Left cardiac atrium (tissue), 4 donors: ENCODE measurements at regions not wholly inside any gene's neighbourhood (a gene's known extent, or its start where the extent isn't known, plus 50 kb on each side); places are given as distances from the start of the nearest gene placed in this dataset.
"Not testable (repeated sequence)": the region's sequence is repeated elsewhere in the genome, so short reads cannot be mapped to it uniquely, and the experiment has no call there.

Experiments
- ATAC-seq, 2 donors: fragments of 200-7000 bp; cut with Tn5 transposase; one replicate each; pipeline ENCODE4 v1.9.1; 2020; ENCODE audit warnings: mild to moderate bottlenecking in 2 of 2, moderate library complexity in 2 of 2
- DNase-seq: peaks from one replicate; pipeline ENCODE4 v3.0.0-alpha.2; 2020
- intact Hi-C, 2 donors: fragments of 100-400 bp; cut with DNase I; formaldehyde crosslinking; loops; one replicate each; pipeline versions ENCODE4 v1.14.1 to v1.15.1; 2022 to 2023
- donor health status: DM: no; HTN: yes; CAD: no.
- donor health status: DM: no; HTN: yes; CAD: no; lungs with severe emphysema.
- donor health status: DM: yes; HTN: yes; CAD: no.
- donor health status: Dilated cardiomyopathy.

DNA sequence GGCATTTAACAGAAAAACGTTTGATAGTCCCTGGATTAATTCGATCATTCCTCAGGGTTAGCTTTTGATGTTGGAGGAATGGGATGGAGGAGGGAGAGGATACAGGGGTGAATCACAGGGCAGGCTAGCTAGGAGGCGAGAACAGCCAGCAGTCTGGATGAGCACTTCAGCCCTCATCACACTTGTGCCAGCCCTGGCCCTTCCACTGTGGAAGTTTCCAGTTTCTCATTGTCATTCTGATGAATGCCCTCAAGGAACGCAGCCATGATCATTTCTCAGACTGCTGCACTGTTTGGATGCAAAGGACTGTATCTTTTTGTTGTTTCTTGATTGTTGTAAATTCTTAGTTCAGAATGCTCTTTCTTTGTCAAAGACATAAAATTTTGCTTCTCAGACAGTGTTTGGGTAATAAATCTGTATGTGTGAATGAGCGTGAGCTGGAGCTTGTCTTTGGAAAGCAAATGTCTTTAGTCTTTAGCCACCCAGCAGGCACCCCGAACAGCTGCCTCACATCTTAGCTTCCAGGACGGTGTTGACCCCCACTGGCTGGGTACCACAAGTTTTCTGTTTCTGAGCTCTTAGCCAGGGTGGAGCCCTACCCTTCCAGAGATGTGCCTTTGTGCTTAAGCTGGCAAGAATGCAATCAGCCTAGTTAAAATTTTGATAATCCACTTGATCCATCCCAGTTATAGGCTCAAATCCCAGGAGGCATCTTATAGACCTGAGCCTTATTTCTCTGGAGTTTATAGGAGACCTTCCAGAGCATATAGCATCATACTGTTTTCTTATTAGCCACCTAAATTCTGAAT is 121.1 kb downstream of the PDCD6IP start:
- no peak for DNase-seq
- intact Hi-C loops: loop anchor here in 1 of 2 donors (10.0 kb wide), 1 partner anchor 765 kb away; no protein-coding TSS in a partner anchor
- no peak for ATAC-seq

DNA sequence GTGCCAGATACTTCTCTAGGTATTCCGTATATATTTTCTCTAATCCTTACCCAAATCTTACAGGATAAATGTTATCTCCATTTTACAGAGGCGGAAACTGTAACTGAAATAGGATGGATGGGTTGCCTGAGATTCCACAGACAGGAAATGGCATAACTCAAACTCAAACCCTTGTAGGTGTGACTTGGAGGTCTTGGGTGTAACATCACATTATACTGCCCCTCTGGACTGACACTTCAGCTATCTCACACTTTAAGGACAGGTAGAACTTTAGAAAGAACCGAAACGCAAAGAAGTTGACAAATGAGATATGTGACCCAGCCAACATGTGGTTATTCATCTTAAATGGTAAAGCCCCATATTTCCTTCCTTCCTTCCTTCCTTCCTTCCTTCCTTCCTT is 122.1 kb downstream of the PDCD6IP start:
- DNase-seq (no peak), ATAC-seq (no peak)
- intact Hi-C loops: no loop called here

- intact Hi-C loops: no loop called here
- no peak for ATAC-seq
- DNase-seq: no peak
Observed at GRCh38 chr3:33921608-33922007, 123.2 kb downstream of the PDCD6IP start.

- ATAC-seq (no peak), DNase-seq (no peak)
- intact Hi-C loops: no loop called here
Observed at GRCh38 chr3:33926998-33927605, 128.7 kb downstream of the PDCD6IP start.

- no peak for ATAC-seq
- no peak for DNase-seq
- intact Hi-C loops: no loop called here
Observed at GRCh38 chr3:33929813-33930212, 131.4 kb downstream of the PDCD6IP start.

DNA sequence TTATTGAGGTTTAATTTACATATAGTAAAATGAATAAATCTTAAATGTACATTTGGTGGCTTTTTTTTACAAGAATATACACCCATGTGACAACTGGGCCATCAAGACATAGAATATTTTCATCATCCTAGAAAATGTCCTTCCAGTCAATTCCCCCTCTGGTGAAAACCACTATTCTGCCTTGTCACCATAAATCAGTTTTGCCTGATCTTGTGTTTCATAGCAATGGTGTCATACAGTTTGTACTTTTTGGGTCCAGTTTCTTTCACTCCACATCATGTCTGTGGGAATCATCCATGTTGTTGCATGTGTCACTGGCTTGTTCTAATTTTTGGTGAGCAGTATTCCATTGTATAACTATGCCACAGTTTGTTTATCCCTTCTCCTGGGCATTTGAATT is 133.1 kb downstream of the PDCD6IP start:
- ATAC-seq (no peak), DNase-seq (no peak)
- intact Hi-C loops: no loop called here

DNA sequence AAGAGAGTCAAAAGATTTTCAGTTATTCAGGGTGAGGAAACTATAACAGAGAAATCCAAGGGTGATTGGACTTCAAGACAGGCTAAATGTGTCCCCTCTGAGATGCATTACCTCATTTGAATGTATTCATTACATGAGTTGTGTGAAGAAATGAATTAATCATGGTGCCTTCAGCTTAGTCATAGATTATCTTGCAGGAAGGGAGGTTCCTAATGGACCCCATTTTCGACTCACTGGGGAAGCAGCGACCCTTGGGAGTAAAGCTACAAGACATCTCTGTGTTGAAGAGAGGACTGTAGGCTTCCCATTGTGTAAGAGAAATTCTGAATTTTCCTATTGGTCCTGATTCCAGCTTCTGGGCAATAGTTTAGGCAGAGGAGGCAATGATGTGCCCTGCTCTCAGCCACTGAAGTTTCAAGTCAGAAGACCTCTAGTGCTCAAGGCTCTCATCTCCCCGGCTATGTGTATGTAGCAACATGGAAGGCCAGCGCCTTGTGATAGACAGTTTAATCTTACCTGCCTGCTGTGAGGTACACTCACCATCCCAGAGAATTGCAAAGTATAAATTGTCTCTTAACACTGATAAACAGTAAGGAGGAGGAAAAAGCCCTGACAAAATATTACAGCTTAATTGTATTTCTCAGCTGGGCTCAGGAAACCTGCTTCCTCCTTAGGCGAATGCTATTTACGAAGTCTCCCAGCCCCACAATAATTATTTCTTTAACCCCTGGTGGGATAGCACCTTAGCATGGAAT is 133.8 kb downstream of the PDCD6IP start:
- intact Hi-C loops: no loop called here
- DNase-seq: no peak
- ATAC-seq: no peak

- no peak for DNase-seq
- intact Hi-C loops: no loop called here
- ATAC-seq: no peak
Observed at GRCh38 chr3:33936171-33936920, 137.9 kb downstream of the PDCD6IP start.

DNA sequence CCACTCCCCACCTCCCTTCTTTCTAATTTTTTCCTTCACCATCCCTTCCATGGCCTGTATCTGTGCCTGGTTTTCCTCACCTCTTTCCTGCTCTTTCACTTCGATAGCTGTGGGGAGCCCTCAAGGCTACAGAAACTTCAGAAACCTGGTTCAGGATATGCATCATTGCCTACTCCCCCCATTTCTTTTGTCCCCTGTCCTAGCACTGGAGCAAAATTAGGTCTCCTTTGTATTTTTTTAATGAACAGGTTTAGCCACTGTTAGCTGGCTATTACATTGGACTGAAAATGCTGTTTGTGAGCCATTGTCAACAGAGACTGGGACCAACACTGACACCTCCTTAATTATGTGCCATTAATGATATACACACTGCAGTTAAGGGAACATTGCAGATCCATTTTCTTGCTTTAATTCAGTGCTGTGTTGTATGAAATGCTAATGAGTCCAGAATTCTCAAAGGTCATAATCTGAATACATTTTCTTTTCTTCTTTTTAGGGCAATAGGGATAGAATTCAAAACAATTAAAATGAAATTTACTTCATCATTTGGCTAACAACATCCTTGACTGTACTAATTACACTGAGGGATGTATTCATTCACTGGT is 138.6 kb downstream of the PDCD6IP start:
- intact Hi-C loops: no loop called here
- ATAC-seq (no peak), DNase-seq (no peak)

DNA sequence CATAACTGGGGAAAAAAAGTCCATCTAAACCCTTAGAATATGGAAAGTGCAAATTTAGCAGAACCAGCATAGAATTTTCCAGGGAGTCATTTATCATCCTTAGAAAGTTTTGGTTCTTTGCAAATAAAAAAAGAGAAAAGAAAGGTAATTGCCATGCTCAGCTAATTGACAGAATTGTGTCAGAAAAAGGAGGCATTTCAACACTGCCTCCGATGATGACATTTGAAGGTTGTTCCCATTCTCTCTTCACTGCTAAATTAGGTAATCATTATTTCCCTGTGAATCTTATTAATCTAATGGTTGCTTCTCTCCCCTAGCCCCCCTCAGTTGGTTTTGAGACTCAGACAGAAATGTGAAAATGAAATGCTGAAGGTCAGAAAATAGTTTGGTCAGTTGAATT is 139.2 kb downstream of the PDCD6IP start:
- DNase-seq (no peak), ATAC-seq (no peak)
- intact Hi-C loops: no loop called here

- intact Hi-C loops: no loop called here
- DNase-seq (no peak), ATAC-seq (no peak)
Observed at GRCh38 chr3:33940149-33940548, 141.7 kb downstream of the PDCD6IP start.

DNA sequence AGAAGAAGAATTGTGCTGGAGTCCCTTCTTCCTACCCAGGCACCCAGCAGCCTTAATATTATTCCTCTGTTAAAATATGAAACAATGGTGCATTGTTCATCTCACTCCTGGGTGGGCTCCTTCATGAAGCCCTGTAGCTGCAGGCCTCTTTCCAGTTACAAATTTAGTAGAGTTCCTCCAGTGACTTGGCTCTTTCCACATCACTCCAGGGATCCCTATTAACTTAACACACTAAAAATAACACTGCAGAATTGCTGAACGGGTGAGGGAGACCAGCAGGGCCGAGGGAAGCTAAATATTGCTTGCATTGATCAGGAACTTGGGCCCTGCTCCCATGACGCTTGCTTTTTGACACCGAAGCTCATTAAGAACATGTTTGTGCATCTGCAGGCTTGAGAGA is 142.3 kb downstream of the PDCD6IP start:
- ATAC-seq: no peak
- DNase-seq: no peak
- intact Hi-C loops: no loop called here

- no peak for DNase-seq
- intact Hi-C loops: no loop called here
Observed at GRCh38 chr3:33941804-33942203, 143.4 kb downstream of the PDCD6IP start.

DNA sequence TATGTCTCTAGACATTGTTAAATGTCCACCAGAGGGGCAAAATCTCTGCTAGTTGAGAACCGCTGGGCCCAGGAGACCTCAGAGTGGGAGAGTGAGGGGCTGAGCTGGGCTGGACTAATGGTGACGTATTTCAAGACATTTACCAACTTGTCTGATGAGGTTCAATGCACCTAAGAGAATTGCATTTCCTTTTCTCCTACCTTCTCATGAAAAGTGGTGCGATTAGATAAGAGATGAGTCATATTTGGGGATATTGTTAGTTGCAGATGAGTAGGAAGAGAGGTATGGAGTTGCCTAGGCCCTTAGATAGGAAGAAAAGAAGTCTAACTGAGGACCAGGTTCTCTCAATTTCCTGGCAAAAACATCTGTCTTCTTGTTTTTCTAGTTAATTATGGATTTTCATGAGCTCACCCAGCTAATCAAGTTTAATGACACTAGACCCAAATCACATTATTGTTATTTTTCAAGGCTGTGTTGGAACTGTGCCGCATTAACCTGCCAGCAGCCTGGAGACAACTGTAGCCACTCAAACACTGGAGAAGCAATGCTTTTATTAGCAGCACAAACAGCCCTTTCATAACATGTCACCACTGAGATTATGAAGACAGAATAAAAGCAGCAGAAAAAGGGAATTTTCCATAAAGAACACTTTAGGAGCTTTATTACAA is 144.2 kb downstream of the PDCD6IP start:
- intact Hi-C loops: no loop called here
- DNase-seq: no peak

More at GRCh38 chr3:33941804-33942203, 143.4 kb downstream of the PDCD6IP start:
- no peak for ATAC-seq

DNA sequence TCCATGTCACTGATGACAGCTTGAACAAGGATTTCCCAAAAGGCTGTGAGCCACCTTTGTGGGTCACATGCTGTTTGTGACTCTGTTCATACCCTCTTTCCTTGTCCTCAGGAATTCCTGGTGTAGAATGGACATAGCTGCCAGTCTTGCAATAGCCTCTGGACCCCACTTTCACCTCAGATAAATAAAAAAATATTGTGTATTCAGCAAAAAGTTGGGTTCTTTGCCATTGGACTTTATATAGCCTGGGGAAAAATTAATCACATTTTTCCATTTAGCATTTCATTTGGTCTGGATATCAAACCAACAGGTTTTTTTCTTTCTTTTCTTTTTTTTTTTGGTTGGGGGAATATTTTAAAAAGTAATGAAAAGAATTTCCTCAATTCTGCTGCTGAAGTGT is 144.8 kb downstream of the PDCD6IP start:
- ATAC-seq: no peak
- intact Hi-C loops: no loop called here

More for the DNA sequence above, 144.2 kb downstream of the PDCD6IP start:
- ATAC-seq: no peak

DNA sequence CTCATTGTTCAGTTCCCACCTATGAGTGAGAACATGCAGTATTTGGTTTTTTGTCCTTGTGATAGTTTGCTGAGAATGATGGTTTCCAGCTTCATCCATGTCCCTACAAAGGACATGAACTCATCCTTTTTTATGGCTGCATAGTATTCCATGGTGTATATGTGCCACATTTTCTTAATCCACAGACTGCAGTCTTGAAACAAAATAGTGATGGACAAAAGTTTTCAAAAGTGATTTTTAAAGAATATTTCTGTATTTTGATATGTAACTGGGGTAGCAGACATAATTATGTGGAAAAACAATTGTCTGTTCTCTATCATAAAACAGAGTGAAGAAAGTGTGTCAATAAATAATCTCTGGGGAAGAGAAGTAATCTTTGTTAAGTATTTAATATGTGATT is 148.2 kb downstream of the PDCD6IP start:
- ATAC-seq, intact Hi-C loops, DNase-seq: not testable (repeated sequence)

More for the DNA sequence above, 144.8 kb downstream of the PDCD6IP start:
- no peak for DNase-seq

- DNase-seq (no peak), ATAC-seq (no peak)
- intact Hi-C loops: no loop called here
Observed at GRCh38 chr3:33947272-33948195, 149.1 kb downstream of the PDCD6IP start.
